Fibroblast of the aortic adventitia (primary cell): ENCODE measurements at regions not wholly inside any gene's neighbourhood (a gene's known extent, or its start where the extent isn't known, plus 50 kb on each side); places are given as distances from the start of the nearest gene placed in this dataset.
A peak's percentile ranks its signal among the peaks of the same experiment; 100 is the strongest.

Experiments used
- DNase-seq: peaks from one replicate; pipeline ENCODE4 v3.0.0-alpha.2; 2010; ENCODE audit warnings: low read depth
- H3K4me3 ChIP-seq: 2 replicates; pipeline ENCODE4 v1.5.1; 2011; ENCODE audit warnings: low read depth, mild to moderate bottlenecking, control low read depth, low read length, moderate library complexity
- TF ChIP-seq, protein P1 (sequence below): IDR thresholded peaks from 2 replicates; pipeline ENCODE4 v1.5.1; 2011; ENCODE audit warnings: mild to moderate bottlenecking, low read length, control low read depth, inconsistent platforms; ENCODE audit not compliant: insufficient read depth

DNA sequence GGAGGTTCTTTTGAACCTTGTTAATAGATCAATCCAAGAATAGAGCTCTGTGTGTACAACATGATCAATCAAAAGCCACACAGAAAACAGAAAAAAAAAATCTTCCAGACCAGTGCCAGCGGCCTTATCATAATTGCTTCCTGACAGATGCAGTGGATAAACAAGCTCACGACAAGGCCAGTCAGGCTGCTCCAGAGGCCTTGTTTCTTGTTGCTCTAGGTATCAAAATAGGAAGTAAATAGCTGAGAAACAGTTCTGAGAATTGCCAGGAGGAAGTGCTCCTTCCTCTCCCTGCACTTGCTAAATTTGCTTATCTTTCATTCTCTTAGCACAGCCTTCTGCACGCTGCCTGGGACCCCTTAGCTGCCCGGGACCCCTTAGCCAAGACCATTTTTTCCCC is 199.0 kb upstream of the TARS1 start:
- no peak for DNase-seq
- TF ChIP-seq, protein P1, sequence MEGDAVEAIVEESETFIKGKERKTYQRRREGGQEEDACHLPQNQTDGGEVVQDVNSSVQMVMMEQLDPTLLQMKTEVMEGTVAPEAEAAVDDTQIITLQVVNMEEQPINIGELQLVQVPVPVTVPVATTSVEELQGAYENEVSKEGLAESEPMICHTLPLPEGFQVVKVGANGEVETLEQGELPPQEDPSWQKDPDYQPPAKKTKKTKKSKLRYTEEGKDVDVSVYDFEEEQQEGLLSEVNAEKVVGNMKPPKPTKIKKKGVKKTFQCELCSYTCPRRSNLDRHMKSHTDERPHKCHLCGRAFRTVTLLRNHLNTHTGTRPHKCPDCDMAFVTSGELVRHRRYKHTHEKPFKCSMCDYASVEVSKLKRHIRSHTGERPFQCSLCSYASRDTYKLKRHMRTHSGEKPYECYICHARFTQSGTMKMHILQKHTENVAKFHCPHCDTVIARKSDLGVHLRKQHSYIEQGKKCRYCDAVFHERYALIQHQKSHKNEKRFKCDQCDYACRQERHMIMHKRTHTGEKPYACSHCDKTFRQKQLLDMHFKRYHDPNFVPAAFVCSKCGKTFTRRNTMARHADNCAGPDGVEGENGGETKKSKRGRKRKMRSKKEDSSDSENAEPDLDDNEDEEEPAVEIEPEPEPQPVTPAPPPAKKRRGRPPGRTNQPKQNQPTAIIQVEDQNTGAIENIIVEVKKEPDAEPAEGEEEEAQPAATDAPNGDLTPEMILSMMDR, result no peak
- H3K4me3 ChIP-seq, result no peak overlapping the region

DNA sequence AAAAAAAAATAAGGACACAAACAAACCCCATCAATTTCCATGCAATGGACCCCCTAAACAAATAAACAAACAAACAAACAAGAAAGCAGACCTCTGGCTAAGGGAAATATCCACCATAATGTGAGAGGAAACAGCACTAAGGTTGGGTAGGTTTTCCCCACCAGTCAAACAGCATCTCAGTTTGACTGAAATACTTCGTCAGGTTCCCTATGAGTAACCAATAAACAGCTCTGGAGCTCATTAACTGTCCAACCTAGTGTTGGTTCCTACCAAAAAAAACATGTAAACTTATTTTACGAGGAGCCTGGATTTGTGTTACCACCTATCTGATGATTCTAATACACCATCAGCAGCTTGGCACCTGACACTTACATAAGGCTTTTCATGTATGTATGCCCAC is 198.5 kb upstream of the TARS1 start:
- DNase-seq, result no peak
- no peak overlapping the region for H3K4me3 ChIP-seq
- TF ChIP-seq, protein P1, result no peak

DNA sequence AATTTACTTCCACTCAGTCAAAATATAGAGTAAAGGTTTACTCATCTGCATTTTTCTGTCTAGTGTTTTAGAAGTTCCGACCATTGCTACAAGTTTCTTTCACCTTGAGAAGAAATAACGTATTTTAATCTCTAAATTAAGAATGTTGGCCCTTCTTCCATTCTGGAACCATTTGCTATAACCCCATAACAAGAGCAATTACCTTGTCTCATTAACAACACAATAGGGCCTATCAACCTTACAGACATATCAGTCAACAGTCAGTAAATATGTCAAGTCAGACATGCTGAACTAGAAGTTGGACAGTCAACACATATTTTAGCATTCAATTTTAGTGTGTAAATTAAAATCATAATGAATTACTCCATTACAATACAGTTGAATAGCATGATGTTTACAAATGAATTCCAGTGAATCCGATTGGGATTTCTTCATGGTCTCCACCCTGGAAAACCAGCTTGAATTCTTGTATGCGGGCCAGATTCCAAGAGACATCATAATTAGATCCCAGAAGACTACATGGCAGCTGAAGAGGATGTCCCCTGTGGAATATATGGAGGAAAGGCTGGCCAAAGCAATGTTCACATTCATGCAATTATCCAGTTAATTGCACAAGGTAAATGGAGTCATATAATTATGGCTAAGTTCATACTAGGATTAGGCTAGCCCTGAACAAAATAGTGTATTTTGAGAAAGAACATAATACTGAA is 196.2 kb upstream of the TARS1 start:
- no peak for DNase-seq
- no peak overlapping the region for H3K4me3 ChIP-seq
- TF ChIP-seq, protein P1, result no peak

DNA sequence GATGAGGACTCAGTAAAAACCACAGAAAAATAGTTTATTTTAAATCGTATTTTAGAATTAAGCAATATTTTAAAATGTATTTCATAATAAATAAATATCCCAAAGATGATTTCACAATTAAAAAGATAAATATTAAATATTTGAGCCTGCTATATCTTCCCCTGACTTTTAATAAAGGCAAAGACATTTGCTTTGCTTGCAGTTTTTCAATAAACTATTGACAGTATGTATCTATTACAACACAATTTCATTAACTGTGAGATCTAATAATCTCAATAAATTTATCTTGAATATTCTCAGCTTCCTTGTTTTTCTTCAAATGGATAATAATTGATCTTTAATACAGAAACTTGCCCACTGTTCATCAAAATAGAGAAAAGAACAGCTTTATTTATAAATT is 186.2 kb upstream of the TARS1 start:
- DNase-seq, result no peak
- no peak overlapping the region for H3K4me3 ChIP-seq
- TF ChIP-seq, protein P1, result no peak

DNA sequence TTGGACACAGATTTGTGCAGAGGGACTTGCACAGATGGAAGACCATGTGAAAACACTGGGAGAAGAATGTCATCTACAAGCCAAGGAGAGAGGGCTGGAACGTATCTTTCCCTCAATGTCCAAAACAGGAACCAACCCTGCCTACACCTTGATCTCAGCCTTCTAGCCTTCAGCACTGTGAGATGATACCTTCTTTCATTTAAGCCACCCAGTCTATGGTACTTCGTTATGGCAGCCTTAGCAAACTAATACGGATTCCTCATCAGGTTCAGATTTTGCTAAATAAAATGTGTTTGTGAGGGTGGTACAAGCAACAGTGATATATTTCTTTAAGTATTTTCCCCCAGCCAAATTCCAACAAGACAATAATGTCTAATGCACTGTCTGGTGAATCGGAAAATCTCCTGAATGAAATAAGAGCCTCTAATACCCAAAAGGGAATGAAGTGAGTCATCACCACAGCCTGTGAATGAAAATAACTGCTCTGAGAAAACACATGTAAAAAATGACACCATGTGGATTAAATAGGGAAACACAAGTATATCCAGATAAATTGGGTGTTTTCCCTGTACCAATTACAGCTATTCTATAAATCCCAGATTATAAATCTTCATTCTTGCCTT is 182.8 kb upstream of the TARS1 start:
- no peak overlapping the region for H3K4me3 ChIP-seq
- peak; percentile 90 for DNase-seq
- TF ChIP-seq, protein P1, result peak; percentile 17

DNA sequence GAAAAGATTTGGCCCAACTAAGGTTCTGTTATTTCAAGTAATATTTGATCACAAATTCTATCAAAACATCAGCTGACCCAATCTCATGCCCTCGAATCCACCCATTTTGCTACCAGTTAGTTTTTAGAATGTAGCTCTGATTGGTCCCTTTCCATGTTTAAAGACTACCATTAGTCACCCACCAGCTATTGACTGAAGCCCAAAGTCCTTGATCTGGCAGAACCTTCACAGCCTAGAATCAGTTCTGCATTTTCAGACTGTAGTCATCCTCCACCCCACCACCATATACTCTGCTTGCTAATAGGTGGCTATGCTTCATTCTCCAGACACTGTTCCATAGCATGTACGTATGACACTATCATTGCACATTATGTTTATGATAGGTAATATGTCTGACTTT is 182.2 kb upstream of the TARS1 start:
- DNase-seq, result peak; percentile 52
- TF ChIP-seq, protein P1, result no peak
- no peak overlapping the region for H3K4me3 ChIP-seq
